ENCODE measurements at regions not wholly inside any gene's neighbourhood (a gene's known extent, or its start where the extent isn't known, plus 50 kb on each side); places are given as distances from the start of the nearest gene placed in this dataset.
A peak's percentile ranks its signal among the peaks of the same experiment; 100 is the strongest.

DNA sequence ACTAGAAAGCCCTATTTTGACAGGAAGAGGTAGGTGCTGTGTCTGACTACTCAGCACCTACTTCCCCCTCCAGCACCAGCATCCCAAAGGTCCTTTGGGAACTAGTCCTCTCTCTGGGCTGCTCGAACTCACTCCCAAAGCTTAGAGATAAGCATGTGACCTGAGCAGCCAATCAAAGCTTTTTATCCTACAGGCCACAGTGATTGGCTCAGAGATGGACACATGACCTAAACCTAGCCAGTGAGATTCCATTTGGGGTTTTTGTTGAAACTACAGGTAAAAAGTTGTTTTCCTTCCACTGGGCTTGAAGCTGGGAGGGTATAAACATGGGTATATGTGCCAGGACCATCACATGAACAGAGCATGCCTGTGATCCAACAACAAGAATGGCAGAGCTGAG lies 186.5 kb upstream of the PPP2R3A start:
- H3K4me1 ChIP-seq (ENCODE audit: low read length) = peaks cover under 1% of the 10 kb centered on the region; the same call in 1 of the 2 replicates
- H3K27me3 ChIP-seq (ENCODE audit: low read depth, low read length) = no peaks in the 10 kb centered on the region
- H3K9ac ChIP-seq (ENCODE audit: low read length) = no peak overlapping the region
- H3K4me2 ChIP-seq (ENCODE audit: low read length) = no peak overlapping the region
- no peaks in the 10 kb centered on the region for H3K79me2 ChIP-seq (ENCODE audit: low read length)
- no peak overlapping the region for H3K4me3 ChIP-seq (ENCODE audit: low read length)
- H3K9me3 ChIP-seq (ENCODE audit: insufficient read depth, low read length) = no peaks in the 10 kb centered on the region
- no peaks in the 10 kb centered on the region for H3K36me3 ChIP-seq (replicated peaks; ENCODE audit: low read depth, low read length)
- H4K20me1 ChIP-seq (ENCODE audit: insufficient read depth, low read length) = no peaks in the 10 kb centered on the region
- no peak overlapping the region for H3K27ac ChIP-seq (ENCODE audit: low read length)
- TF ChIP-seq, protein P1, sequence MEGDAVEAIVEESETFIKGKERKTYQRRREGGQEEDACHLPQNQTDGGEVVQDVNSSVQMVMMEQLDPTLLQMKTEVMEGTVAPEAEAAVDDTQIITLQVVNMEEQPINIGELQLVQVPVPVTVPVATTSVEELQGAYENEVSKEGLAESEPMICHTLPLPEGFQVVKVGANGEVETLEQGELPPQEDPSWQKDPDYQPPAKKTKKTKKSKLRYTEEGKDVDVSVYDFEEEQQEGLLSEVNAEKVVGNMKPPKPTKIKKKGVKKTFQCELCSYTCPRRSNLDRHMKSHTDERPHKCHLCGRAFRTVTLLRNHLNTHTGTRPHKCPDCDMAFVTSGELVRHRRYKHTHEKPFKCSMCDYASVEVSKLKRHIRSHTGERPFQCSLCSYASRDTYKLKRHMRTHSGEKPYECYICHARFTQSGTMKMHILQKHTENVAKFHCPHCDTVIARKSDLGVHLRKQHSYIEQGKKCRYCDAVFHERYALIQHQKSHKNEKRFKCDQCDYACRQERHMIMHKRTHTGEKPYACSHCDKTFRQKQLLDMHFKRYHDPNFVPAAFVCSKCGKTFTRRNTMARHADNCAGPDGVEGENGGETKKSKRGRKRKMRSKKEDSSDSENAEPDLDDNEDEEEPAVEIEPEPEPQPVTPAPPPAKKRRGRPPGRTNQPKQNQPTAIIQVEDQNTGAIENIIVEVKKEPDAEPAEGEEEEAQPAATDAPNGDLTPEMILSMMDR (IDR thresholded peaks at IDR 0.05; ENCODE audit: low read depth, low read length) = no peak
- TF ChIP-seq EZH2phosphoT487 (IDR thresholded peaks at IDR 0.05; ENCODE audit: low read depth) = no peak
- no peak overlapping the region for H2AFZ ChIP-seq (ENCODE audit: low read depth, low read length)

- no peaks in the 10 kb centered on the region for H3K9me3 ChIP-seq (ENCODE audit: insufficient read depth, low read length)
- no peaks in the 10 kb centered on the region for H3K79me2 ChIP-seq (ENCODE audit: low read length)
- no peaks in the 10 kb centered on the region for H3K36me3 ChIP-seq (replicated peaks; ENCODE audit: low read depth, low read length)
- no peak overlapping the region for H3K27ac ChIP-seq (ENCODE audit: low read length)
- no peaks in the 10 kb centered on the region for H4K20me1 ChIP-seq (ENCODE audit: insufficient read depth, low read length)
- H2AFZ ChIP-seq (ENCODE audit: low read depth, low read length) = no peak overlapping the region
- H3K4me2 ChIP-seq (ENCODE audit: low read length) = no peak overlapping the region
- H3K27me3 ChIP-seq (ENCODE audit: low read depth, low read length) = no peaks in the 10 kb centered on the region
- peaks cover 8% of the 10 kb centered on the region for H3K4me1 ChIP-seq (ENCODE audit: low read length)
- H3K4me3 ChIP-seq (ENCODE audit: low read length) = no peak overlapping the region
- no peak for TF ChIP-seq EZH2phosphoT487 (IDR thresholded peaks at IDR 0.05; ENCODE audit: low read depth)
- TF ChIP-seq, protein P1 (IDR thresholded peaks at IDR 0.05; ENCODE audit: low read depth, low read length) = no peak
- no peak overlapping the region for H3K9ac ChIP-seq (ENCODE audit: low read length)
These were observed 185.8 kb upstream of the PPP2R3A start for GRCh38 chr3:135779590-135780235.

- Histone ChIP-seq H3K4me2 (ENCODE audit: low read length) (no peak overlapping the region), H3K4me1 (ENCODE audit: low read length) (peaks cover 18% of the 10 kb centered on the region), H3K9ac (ENCODE audit: low read length) (no peak overlapping the region), H3K79me2 (ENCODE audit: low read length) (no peaks in the 10 kb centered on the region), H3K36me3 (replicated peaks; ENCODE audit: low read depth, low read length) (no peaks in the 10 kb centered on the region), H4K20me1 (ENCODE audit: insufficient read depth, low read length) (no peaks in the 10 kb centered on the region), H3K9me3 (ENCODE audit: insufficient read depth, low read length) (no peaks in the 10 kb centered on the region), H3K27ac (ENCODE audit: low read length) (no peak overlapping the region), H3K27me3 (ENCODE audit: low read depth, low read length) (no peaks in the 10 kb centered on the region), H3K4me3 (ENCODE audit: low read length) (no peak overlapping the region), H2AFZ (ENCODE audit: low read depth, low read length) (no peak overlapping the region)
- TF ChIP-seq, protein P1 (IDR thresholded peaks at IDR 0.05; ENCODE audit: low read depth, low read length) = no peak
- no peak for TF ChIP-seq EZH2phosphoT487 (IDR thresholded peaks at IDR 0.05; ENCODE audit: low read depth)
These were observed 184.3 kb upstream of the PPP2R3A start for GRCh38 chr3:135781026-135781815.

DNA sequence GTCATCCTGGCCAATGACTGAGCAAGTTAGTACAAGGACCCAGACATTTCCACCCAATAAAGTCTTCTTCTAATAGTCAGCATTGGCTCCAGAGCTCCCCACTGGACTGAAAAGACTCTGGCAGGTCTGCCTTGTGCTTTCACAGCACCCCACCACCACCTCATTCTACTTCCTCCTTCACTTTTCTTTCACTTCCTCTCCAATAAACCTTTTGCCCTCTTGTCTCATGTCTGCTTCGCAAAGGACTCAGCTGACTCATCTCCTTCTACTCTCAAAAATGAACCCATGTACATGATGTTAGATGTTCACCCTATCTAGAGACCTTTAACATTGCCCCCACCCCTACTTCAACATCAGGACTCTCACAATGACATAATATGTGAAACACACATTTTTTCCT lies 181.0 kb upstream of the PPP2R3A start:
- H3K4me2 ChIP-seq (ENCODE audit: low read length) = peak overlapping the region; percentile 37
- H3K79me2 ChIP-seq (ENCODE audit: low read length) = no peaks in the 10 kb centered on the region
- H3K4me3 ChIP-seq (ENCODE audit: low read length) = no peak overlapping the region
- H2AFZ ChIP-seq (ENCODE audit: low read depth, low read length) = no peak overlapping the region
- no peak overlapping the region for H3K9ac ChIP-seq (ENCODE audit: low read length)
- H3K27me3 ChIP-seq (ENCODE audit: low read depth, low read length) = 0 out of 2 replicates have a peak, but pooled peaks cover 6% of the 10 kb centered on the region
- no peaks in the 10 kb centered on the region for H3K9me3 ChIP-seq (ENCODE audit: insufficient read depth, low read length)
- no peaks in the 10 kb centered on the region for H3K36me3 ChIP-seq (replicated peaks; ENCODE audit: low read depth, low read length)
- peaks cover 18% of the 10 kb centered on the region for H3K4me1 ChIP-seq (ENCODE audit: low read length)
- peak overlapping the region; percentile 23 for H3K27ac ChIP-seq (ENCODE audit: low read length)
- no peaks in the 10 kb centered on the region for H4K20me1 ChIP-seq (ENCODE audit: insufficient read depth, low read length)
- TF ChIP-seq EZH2phosphoT487 (IDR thresholded peaks at IDR 0.05; ENCODE audit: low read depth) = no peak
- TF ChIP-seq, protein P1 (IDR thresholded peaks at IDR 0.05; ENCODE audit: low read depth, low read length) = no peak
